GM21526 (cell line): ENCODE measurements at regions not wholly inside any gene's neighbourhood (a gene's known extent, or its start where the extent isn't known, plus 50 kb on each side); places are given as distances from the start of the nearest gene placed in this dataset.
"Not testable (repeated sequence)": the region's sequence is repeated elsewhere in the genome, so short reads cannot be mapped to it uniquely, and the experiment has no call there.

Experiments
- ATAC-seq: cut with Tn5 transposase; IDR thresholded peaks from one replicate; pipeline ENCODE4 v1.9.1; 2021; ENCODE audit warnings: moderate library complexity; ENCODE audit not compliant: unreplicated experiment, low FRiP score

DNA sequence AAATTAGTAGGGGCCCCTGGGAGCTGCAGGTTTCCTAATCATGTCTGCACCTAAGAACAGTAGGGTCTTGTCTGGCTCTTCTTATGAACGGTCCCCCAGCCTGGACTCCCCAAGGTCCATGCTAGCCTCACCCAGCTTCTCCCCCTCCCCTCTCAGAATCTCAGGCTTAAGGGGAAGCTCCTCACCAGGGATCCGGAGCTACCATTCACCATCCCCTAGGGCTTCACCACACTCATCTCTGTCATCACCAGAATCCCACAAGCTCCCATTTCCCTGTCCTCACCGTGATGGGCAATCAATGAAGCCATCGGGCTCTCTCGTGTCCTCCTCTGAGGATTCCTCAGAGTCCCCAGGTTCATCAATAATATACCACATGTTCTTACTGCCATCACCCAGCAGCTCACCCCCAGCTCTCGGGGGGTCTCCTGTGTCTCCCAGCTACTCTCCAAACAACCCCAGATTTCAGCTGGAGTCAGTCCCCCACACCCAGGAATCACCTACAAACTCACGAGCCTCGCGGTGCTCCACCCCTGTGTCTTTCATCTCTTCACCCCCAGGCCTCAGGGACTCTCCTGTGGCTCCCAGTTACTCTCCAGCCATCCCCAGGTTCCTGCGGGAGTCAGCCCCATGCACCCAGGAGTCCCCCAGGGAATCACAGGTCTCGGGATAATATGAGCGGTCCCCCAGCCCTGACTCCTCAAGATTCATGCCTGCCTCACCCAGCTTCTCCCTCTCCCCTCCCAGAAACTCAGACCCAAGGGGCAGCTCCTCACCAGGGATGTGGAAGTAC lies 335.6 kb downstream of the CWH43 start:
- ATAC-seq, result not testable (repeated sequence)

DNA sequence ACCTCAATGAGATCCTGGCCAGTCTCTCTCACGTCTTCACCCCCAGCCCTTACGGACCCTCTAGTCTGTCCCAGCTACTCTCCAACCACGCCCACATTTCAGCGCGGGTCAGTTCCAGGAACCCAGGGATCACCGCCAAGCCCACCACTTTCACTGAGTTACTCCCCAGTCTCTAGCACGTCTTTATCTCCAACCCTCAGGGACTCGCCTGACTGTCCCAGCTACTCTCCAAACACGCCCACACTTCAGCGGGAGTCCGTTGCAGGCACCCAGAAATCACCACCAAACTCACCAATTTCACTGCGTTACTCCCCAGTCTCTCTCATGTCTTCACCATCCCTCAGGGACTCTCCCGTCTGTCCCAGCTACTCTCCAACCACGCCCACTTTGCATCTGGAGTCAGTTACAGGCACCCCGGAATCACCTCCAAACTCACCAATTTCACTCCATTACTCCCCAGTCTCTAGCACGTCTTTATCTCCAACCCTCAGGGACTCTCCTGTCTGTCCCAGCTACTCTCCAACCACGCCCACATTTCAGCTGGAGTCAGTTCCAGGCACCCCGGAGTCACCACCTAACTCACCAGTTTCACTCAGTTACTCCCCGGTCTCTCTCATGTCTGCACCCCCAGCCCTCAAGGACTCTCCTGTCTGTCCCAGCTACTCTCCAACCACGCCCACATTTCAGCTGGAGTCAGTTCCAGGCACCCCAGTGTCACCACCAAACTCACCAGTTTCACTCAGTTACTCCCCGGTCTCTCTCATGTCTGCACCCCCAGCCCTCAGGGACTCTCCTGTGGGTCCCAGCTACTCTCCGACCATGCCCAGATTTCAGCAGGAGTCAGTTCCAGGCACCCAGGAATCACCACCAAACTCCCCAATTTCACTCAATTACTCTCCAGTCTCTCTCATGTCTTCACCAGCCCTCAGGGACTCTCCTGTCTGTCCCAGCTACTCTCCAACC lies 336.8 kb downstream of the CWH43 start:
- not testable (repeated sequence) for ATAC-seq

DNA sequence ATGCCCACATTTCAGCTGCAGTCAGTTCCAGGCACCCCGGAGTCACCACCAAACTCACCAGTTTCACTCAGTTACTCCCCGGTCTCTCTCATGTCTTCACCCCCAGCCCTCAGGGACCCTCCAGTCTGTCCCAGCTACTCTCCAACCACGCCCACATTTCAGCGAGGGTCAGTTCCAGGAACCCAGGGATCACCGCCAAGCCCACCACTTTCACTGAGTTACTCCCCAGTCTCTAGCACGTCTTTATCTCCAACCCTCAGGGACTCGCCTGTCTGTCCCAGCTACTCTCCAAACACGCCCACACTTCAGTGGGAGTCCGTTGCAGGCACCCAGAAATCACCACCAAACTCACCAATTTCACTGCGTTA lies 337.5 kb downstream of the CWH43 start:
- ATAC-seq, result not testable (repeated sequence)
